Prostate gland (tissue), 2 donors: ENCODE measurements at regions not wholly inside any gene's neighbourhood (a gene's known extent, or its start where the extent isn't known, plus 50 kb on each side); places are given as distances from the start of the nearest gene placed in this dataset.

ENCODE experiments used
- POLR2A ChIP-seq: fragments of 450-650 bp; IDR thresholded peaks from one replicate; pipeline ENCODE4 v1.6.1; 2016; ENCODE audit warnings: antibody characterized with exemption, mild to moderate bottlenecking
- POLR2AphosphoS5 ChIP-seq: sonication (generic); formaldehyde crosslinking; IDR thresholded peaks from one replicate; pipeline ENCODE4 v1.6.1; 2017; ENCODE audit warnings: antibody characterized with exemption
- TF ChIP-seq, protein P1 (sequence below), 4 experiments: fragments of 200-600 bp in 2 of 4; fragments of 450-650 bp in 2 of 4; sonication (generic) in 2 of 4; IDR thresholded peaks; 1 replicate in 3 of 4; 2 replicates in 1 of 4; pipeline ENCODE4 v1.5.1; 2016 to 2019; ENCODE audit warnings: antibody characterized with exemption in 4 of 4, mild to moderate bottlenecking in 2 of 4, moderate library complexity in 2 of 4

GRCh38 chr6:6889601-6890000 is 218.2 kb upstream of the RREB1 start:
- TF ChIP-seq POLR2A: no peak
- TF ChIP-seq, protein P1, sequence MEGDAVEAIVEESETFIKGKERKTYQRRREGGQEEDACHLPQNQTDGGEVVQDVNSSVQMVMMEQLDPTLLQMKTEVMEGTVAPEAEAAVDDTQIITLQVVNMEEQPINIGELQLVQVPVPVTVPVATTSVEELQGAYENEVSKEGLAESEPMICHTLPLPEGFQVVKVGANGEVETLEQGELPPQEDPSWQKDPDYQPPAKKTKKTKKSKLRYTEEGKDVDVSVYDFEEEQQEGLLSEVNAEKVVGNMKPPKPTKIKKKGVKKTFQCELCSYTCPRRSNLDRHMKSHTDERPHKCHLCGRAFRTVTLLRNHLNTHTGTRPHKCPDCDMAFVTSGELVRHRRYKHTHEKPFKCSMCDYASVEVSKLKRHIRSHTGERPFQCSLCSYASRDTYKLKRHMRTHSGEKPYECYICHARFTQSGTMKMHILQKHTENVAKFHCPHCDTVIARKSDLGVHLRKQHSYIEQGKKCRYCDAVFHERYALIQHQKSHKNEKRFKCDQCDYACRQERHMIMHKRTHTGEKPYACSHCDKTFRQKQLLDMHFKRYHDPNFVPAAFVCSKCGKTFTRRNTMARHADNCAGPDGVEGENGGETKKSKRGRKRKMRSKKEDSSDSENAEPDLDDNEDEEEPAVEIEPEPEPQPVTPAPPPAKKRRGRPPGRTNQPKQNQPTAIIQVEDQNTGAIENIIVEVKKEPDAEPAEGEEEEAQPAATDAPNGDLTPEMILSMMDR (IDR thresholded peaks at IDR 0.05): no peak
- no peak for TF ChIP-seq POLR2AphosphoS5
